HG03442 (cell line): ENCODE measurements at regions not wholly inside any gene's neighbourhood (a gene's known extent, or its start where the extent isn't known, plus 50 kb on each side); places are given as distances from the start of the nearest gene placed in this dataset.
"Not testable (repeated sequence)": the region's sequence is repeated elsewhere in the genome, so short reads cannot be mapped to it uniquely, and the experiment has no call there.

Source experiments
- ATAC-seq: cut with Tn5 transposase; IDR thresholded peaks from one replicate; pipeline ENCODE4 v1.9.1; 2021; ENCODE audit warnings: mild to moderate bottlenecking, moderate library complexity; ENCODE audit not compliant: unreplicated experiment

DNA sequence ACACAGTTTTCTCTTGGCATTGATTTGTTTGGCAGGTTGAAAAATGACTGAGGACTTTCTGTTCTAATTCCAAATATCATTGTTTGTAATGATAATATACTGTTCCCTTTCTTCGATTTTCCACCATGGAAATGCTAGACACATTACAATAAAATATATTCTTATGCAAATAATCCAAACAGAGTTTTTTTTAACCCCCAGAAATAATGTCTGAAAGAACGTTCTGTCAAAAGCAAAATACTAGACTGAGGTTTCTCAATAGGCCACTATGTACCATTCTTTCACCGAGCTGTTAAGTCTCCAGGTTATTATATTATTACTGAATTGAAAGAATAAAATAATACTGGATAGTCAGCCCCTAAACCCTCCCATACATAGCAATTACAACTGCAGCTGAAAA is 312.5 kb downstream of the ZIC3 start:
- ATAC-seq: no peak

DNA sequence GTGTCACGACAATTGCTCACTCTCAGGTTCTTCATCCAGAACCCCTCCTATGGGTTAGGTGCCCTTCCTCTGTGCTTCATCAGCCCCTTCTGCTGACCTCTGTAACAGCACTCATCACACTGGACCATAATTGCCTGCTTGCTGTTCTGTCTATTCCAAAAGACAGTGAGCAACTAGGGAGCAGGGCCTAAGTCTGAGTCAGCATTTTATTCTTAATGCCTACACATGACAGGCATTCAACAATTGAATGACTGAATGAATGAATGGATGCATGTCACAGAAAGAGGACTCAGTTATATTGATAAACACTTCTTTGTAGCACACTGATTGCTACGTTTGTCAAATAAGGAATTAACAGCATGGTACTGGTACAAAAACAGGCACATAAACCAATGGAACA is 317.0 kb downstream of the ZIC3 start:
- no peak for ATAC-seq

DNA sequence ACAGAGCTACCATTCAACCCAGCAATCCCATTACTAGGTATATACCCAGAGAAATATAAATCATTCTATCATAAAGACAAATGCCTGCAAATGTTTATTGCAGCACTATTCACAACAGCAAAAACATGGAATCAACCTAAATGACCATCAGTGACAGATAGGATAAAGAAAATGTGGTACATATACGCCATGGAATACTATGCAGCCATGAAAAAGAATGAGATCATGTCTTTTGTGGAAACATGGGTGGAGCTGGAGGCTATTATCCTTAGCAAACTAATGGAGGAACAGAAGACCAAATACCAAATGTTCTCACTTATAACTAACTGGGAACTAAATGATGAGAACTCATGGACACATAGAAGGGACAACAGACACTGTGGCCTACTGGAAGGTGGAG is 318.9 kb downstream of the ZIC3 start:
- ATAC-seq: not testable (repeated sequence)

DNA sequence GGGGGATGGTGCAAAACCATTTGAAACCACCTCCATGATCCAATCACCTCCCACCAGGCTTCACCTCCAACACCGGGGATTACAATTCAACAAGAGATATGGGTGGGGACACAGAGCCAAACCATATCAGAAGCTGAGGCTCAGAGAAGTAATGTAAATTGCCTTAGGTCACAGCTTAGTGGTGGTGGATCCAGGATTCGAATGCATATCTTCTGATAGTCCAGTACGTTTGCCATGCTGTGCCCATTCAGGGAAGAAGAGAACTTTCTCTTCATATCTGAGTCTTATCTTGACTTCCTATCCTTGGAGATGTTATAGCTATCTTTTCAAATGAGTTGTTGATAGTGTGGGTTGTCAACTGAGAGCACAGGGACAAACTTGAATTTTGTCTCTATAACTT is 325.5 kb downstream of the ZIC3 start:
- ATAC-seq: no peak

DNA sequence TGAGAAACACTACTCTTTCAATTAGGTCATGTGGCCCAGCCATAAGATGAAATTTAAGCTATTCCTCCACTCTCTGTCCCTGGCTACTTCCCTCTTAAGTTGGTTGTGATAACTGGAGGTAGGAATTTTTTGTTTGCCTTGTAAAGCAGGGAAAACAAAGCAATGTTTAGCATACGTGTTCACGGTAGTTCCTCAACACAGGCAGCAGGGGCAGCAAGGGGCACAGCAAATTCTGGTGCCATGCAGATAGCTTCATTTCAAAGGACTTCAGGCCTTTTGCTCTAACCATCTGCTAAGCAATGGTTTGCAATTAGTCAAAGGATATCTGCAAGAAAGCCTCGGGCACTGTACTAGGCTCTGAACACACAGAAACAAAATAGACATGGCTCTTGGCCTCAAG is 330.2 kb downstream of the ZIC3 start:
- no peak for ATAC-seq

- ATAC-seq: no peak
Observed at GRCh38 chrX:137915466-137915865, 349.5 kb downstream of the ZIC3 start.

DNA sequence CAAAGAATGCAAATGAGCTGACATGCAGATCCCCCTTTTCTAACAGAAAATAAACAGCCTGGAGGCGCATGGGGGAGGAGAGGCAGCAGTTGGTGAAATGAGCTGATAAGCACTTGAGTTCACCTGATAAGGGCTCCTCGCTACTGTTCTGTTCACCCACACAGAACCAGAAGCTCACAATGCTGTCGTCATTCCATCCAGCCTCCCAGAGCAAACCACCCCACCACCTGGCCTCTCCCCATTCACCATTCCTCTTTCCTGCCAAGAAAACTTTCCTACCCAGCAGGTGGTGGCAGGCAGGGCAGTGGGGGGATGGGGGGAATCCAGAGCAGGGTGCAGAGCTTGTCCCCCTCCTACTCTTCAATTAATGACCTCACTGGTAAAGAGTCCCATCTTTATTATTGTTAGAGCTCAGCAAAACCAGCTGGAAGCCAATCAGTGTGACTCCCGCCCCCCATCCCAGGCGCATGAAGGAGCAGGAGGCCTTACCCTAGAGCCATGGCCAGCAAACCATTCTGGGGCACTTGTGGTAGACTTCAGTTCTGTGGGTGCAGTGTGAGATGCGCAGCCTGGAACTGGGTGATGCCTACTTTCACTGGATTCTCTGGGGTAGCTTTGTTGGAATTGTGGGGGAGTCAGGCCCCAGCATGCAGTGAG is 350.3 kb downstream of the ZIC3 start:
- ATAC-seq: no peak

DNA sequence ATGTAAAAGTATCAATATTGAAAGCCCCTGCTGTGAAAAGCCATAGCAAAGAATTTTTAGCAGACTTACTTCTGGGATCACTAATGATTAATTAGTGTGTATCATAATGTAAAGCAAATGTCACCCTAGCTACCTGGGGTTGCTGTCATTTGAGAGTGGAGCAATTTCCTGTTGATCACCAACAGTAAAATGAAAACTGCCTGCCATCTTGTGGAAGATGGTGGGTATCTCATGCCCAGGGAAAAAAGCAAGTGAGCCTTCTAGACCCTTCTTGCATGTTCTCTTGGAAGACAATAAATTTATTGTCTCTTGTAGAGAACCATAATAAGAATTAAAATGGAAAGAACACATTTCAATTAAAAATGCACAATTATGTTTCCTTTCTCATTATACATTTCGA is 360.2 kb downstream of the ZIC3 start:
- ATAC-seq: no peak

GRCh38 chrX:137929951-137930350 is 364.0 kb downstream of the ZIC3 start:
- no peak for ATAC-seq

GRCh38 chrX:137930533-137930932 is 364.6 kb downstream of the ZIC3 start:
- ATAC-seq: no peak

DNA sequence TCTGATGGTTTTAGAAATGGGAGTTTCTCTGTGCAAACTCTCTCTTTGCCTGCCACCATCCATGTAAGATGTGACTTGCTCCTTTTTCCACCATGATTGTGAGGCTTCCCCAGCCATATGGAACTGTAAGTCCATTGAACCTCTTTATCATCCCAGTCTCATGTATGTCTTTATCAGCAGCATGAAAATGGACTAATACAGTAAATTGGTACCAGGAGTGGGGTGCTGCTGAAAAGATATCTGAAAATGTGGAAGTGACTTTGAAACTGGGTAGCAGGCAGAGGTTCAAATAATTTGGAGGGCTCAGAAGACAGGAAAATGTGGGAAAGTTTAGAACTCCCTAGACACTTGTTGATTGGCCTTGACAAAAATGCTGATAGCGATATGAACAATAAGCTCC is 368.3 kb downstream of the ZIC3 start:
- not testable (repeated sequence) for ATAC-seq

- ATAC-seq: not testable (repeated sequence)
Observed at GRCh38 chrX:137934887-137935286, 369.0 kb downstream of the ZIC3 start.

GRCh38 chrX:137945470-137945869 is 379.5 kb downstream of the ZIC3 start:
- no peak for ATAC-seq

- no peak for ATAC-seq
Observed at GRCh38 chrX:137969191-137969590, 403.3 kb downstream of the ZIC3 start.

DNA sequence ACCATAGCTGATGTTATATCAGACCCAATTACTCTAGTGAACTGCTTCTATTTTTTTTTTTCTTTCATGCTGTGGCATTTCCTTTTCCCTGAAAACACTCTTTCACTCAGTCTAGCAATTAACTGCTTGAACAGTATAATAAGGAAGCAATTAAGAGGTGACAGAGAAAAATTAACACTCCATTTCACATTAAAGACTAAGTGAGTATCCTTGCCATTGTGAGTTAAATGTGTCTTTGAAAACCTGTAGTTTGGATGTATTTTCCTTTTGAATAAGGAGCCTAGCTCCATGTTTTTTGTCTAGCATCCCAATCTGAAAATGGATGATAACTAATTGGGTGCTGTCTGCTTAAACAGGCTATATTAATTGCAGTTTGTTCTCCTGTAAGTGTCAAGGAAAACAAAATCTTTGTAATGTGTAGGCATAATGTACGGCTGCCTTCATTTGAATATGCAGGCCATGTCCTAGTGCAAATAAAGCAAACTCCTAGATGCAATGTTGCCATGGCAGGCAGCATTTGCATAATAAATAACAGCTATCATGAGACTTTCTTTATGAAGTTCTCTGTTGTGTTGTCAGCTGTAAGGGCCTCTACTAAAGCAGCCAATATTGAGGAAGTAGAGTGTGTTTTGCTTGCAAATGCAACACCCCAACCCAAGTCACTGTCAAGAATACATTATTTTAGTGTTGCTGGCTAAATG is 416.7 kb downstream of the ZIC3 start:
- no peak for ATAC-seq

- ATAC-seq: no peak
Observed at GRCh38 chrX:137988470-137988869, 422.5 kb downstream of the ZIC3 start.

DNA sequence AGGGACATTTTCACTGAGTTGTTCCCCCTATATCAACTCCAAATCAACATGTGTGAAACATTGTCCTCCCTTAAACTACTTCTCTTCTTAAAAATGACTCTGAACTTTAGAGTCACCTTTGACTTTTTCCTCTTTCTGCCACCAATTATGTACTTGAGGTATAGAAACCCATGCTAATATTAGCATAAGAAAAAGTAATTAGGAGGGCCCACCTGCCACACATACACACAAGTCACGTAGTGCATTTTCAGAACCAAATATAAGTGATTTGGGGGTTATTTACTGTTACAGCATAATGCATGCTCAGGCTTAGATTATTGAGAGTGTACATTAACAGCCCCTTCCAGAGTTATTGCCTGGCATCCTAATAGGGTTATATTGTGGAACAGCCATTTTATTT is 432.7 kb downstream of the ZIC3 start:
- ATAC-seq: no peak

DNA sequence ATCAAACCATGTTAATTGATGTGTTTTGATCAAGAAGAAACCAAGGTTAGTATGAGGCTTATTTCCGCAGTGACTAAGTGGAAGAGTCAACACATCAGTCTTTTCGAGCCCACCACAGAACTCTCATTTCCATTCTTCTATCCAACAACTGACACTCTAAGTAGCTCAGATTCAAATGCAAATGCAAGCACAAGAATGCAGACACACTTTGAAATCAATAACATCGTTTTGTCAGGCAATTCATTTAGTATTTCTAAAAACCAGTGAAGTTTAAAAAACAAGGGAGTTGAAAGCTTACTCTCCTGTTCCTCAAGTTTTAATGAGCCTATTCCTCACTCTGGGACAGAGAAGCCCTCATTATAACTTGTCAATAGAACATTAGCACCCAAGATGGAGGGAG is 433.1 kb downstream of the ZIC3 start:
- no peak for ATAC-seq

DNA sequence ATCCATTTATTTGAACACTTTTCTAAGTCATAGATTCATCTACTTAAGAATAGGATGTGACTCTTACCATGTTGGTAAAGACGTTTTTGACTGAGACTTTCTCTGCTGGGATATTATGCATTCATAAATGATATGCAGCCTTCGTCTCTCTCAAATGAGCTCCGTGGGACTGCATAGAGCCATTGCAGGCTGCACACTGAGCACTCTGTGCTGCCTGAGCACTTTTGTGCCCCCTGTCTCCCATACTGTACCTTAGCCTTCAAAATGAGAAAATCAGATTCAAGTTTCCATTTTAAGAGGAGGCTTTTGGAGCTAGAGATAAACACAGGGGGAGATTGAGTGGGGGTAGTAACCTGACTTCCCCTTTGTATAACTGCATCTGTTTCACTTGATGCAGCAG is 433.6 kb downstream of the ZIC3 start:
- no peak for ATAC-seq

DNA sequence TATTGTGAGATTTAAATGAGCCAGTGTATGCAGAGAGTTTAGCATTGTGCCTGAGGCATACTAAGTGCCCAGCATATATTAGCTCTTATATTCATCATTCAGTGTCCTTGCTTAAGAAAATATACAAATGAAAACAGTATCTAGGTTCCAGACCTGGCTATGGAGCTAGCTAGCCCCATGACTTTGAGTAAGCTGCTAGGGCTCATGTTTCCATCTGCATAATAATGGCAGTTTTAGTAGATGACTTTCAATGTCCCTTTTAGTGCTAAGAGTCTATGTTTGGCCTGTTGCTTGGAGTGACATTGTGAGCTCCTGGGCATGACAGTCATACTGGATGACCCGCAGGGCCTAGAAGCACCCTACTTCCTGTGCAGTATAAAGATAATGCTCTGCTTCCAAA is 435.3 kb downstream of the ZIC3 start:
- no peak for ATAC-seq

DNA sequence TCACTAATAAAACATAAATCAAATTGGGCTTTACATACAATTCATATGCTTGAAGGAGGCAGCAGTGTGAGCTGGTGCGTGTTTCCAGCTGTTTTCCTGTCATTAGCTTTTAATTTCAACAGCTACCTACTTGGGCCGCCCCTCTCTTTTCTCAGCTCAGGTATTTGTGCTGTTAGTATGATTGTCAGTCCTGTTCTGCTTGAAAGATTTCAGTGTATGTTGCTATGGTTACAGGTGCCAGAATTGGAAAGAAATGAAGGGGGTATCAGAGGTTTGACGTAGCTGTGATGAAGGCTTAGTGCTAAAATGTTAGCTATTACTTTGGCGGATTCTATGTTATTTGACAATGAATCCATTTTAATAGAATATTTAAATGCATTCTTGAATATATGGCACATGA is 440.3 kb downstream of the ZIC3 start:
- ATAC-seq: no peak

DNA sequence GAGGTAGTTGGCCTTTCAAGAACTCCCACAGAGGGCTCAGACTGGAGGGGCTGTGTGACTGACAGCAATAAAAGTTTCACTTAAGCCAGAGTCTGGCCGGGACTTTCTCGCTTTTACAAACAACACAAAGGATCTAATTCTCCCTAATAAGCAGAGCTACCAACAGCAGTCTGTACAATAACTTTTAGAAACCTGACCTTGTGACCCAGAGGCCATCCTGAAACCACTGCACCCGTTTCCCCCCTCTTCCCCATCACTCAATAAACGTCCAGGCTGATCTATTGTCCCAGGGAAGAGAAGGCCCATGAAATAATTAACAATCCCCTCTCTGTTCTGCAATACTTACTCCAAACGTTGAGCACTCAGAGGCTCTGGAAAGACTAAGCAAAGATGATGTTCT is 442.4 kb downstream of the ZIC3 start:
- no peak for ATAC-seq

GRCh38 chrX:138011468-138011867 is 445.5 kb downstream of the ZIC3 start:
- no peak for ATAC-seq
